Stimulated activated CD8-positive, alpha-beta memory T cell treated with anti-CD3 and anti-CD28 coated beads, Interleukin-15, amount 100 ng/mL, for 48 hours (primary cell): ENCODE measurements at regions not wholly inside any gene's neighbourhood (a gene's known extent, or its start where the extent isn't known, plus 50 kb on each side); places are given as distances from the start of the nearest gene placed in this dataset.

Experiments
- DNase-seq, 2 donors: peaks; one replicate each; pipeline ENCODE4 v3.0.0-alpha.2; 2020; ENCODE audit warnings: low read depth in 2 of 2

DNA sequence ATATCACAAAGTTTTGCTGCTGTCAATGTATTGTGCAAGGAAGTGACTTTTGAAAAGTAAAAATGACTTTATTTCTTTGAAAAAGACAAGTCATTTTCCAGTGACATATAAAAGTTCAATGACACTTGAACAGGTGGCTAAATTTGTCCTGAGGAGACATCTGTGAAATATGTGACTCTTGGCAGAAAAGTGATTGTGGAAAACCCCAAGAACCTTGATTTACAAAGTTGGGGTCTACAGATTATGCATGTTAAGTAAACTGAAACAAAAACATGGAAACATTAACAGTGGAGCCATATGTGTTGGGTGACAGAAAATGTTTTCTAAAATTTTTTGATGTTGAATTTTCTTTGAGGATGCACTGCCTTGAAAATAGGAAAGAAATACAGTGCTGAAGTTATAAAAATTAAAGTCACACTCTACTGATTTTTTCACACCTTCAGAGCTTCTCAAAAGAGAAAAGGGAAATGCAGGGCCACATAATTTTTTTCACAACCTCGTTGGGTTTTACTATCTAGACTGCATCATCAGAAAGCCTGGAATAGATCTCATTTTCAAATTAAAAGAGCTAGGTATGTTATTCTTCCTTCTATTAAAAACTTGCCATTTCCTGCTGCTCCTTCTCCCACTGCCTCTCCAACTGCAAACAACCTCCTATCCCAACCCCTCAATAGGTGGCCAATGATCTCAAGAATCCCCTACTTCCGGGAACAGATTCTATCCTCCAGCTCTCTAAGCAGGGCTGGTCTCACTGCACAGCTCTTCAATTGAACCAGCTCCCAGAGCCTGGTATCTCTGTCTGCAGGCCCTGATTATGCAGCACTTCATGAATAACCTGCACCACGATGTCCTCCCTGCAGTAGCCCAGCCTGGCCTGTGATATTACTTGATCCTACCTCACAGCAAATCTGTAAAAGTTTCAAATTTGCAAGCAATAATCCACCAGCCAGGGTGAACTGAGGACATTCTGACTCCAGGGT is 570.8 kb upstream of the CPEB2 start:
- DNase-seq: no peak

GRCh38 chr4:14434483-14434882 is 567.8 kb upstream of the CPEB2 start:
- no peak for DNase-seq

GRCh38 chr4:14434916-14435315 is 567.4 kb upstream of the CPEB2 start:
- no peak for DNase-seq

GRCh38 chr4:14441561-14441960 is 560.7 kb upstream of the CPEB2 start:
- no peak for DNase-seq

- DNase-seq: no peak
Observed at GRCh38 chr4:14445882-14446281, 556.4 kb upstream of the CPEB2 start.

DNA sequence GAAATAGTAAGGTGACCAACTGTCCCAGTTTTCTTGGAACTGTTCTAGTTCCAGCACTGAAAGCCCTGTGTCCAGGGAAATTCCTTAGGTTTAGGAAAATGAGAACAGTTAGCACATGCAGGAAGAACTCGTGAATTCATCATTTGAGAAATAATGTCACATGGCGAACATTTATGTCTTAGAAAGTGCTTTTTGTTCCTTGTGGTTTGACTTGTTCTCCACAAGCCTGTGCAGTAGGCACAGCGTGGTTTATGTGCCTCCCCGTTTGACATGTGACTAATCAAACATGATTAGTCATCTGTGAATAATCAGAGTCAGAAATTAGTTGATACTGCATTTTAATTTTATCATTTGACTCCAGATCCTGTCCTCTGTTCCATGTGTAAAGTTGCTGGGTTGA is 556.0 kb upstream of the CPEB2 start:
- DNase-seq: no peak

- no peak for DNase-seq
Observed at GRCh38 chr4:14446904-14447303, 555.4 kb upstream of the CPEB2 start.

- DNase-seq: no peak
Observed at GRCh38 chr4:14449308-14449707, 553.0 kb upstream of the CPEB2 start.

DNA sequence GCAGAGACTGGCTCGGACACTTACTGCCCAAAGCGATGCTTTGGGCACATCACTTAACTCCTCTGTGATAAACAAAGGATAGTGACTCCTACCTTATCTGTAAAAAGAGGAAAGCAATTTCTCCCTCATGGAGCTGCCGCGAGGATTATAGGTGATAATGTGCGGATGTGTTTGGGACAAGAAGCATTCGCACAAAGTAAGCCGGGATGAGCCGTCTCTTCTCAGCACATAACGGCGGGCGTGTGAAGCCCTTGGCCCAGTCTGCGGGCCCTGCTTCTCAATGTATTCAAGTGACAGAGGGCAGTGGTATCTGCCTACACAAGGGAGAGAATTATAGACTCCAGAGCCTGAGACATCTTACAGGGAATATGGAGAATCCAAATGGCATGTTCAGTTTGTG is 550.3 kb upstream of the CPEB2 start:
- DNase-seq: no peak

GRCh38 chr4:14452764-14453163 is 549.5 kb upstream of the CPEB2 start:
- no peak for DNase-seq

DNA sequence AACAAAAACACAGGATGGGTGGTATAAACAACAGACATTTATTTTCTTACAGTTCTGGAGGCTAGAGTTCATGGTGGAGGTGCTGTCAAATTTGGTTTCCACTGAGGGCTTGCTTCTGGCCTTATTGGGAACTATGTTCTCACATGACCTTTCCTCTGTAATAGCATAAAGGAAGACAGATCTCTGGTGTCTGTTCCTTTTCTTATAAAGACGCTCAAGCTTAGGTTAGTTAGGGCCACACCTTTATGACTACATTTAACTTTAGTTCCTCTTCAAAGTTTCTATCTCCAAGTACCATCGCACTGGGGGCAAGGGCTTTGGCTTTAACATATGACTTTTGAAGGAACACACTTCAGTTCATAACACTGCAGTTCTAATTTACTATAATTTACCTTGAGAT is 543.8 kb upstream of the CPEB2 start:
- no peak for DNase-seq

DNA sequence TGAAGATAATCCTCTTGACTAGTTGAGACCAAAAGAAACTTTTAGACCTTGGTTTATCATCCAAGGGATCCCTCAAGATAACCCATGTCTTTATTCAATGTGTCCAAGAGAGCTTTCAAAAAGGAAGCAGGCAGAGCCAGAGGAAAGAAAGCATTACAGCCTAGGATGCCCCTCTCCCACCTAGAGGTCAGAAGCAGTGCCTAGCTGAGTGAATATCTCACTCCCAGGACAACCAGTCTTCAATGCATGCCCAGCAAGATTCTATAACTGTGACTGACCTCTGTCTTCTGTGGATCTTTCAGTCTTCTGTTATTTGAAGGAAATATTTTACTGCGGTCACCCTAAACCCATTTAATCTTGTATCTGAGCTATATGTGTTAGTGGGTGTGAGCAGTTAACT is 537.2 kb upstream of the CPEB2 start:
- DNase-seq: no peak

- no peak for DNase-seq
Observed at GRCh38 chr4:14465507-14465906, 536.8 kb upstream of the CPEB2 start.

GRCh38 chr4:14478504-14478903 is 523.8 kb upstream of the CPEB2 start:
- DNase-seq: no peak

GRCh38 chr4:14496408-14496807 is 505.9 kb upstream of the CPEB2 start:
- no peak for DNase-seq

GRCh38 chr4:14496969-14497368 is 505.3 kb upstream of the CPEB2 start:
- no peak for DNase-seq

- no peak for DNase-seq
Observed at GRCh38 chr4:14504162-14504561, 498.1 kb upstream of the CPEB2 start.

DNA sequence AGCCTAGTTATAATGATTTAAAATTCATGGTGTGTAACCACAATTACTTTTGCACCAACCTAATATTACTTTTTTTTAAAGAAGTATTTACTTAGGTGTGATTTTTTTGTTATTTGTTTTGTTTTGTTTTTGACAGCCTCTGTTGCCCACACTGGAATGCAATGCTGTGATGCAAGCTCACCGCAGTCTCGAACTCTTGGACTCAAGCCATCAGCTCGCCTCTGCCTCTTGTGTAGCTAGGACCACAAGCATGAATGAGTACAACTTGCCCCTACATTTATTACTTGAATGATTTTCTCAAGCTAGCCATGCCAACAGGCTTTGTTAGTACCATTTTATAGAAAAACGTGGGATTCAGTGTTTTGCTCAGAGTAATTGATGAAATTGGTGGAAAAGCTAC is 488.8 kb upstream of the CPEB2 start:
- no peak for DNase-seq

GRCh38 chr4:14515556-14515955 is 486.7 kb upstream of the CPEB2 start:
- DNase-seq: no peak

DNA sequence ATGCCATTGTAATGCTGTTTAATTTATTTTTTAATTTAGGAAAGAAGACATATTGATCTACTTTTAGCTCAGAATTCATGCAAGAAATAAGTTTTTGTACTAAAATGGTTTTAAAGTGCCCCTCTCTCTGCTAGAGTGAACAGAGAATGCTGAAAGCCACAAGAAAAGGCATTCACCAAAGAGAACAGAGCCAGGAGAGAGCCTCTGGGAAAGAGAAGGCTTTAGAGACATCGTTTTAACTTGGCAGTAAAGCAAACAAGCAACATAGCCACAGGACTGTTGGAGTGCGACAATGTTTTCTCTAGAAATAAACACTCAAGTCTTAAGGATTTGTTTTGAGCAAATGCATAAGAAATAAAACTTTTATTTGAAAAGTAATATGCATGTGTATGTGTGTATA is 484.1 kb upstream of the CPEB2 start:
- no peak for DNase-seq

DNA sequence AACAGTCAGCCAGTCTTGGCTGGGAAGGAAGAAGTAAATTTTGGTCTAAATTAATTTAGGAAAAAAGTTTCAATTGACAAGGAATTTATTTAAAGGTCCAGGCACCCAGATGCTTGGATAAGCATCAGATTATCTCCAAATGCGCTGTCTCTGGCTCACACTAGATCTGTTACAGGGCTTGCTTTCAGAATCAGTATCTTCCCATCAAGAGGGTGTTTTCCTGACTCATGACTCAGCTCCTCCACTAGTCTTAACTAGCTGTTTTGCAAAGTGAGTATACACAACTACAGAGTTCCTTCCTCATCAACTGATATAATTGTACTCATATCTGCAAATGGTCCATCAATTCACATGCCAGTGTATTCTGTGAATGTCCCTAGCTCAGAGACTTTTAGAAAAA is 482.1 kb upstream of the CPEB2 start:
- no peak for DNase-seq

- DNase-seq: no peak
Observed at GRCh38 chr4:14524276-14524675, 478.0 kb upstream of the CPEB2 start.

GRCh38 chr4:14528918-14529317 is 473.4 kb upstream of the CPEB2 start:
- no peak for DNase-seq

GRCh38 chr4:14529653-14530052 is 472.6 kb upstream of the CPEB2 start:
- no peak for DNase-seq
